Spleen (tissue), 3 donors: ENCODE measurements at regions not wholly inside any gene's neighbourhood (a gene's known extent, or its start where the extent isn't known, plus 50 kb on each side); places are given as distances from the start of the nearest gene placed in this dataset.

ENCODE experiments used
- POLR2A ChIP-seq, 3 donors: fragments of 450-650 bp; IDR thresholded peaks; one replicate each; pipeline ENCODE4 v1.5.1; 2017; ENCODE audit warnings: antibody characterized with exemption in 3 of 3, mild to moderate bottlenecking in 1 of 3
- POLR2AphosphoS5 ChIP-seq, 3 donors: sonication (generic); formaldehyde crosslinking; IDR thresholded peaks; one replicate each; pipeline ENCODE4 v1.5.1; 2017; ENCODE audit warnings: antibody characterized with exemption in 3 of 3

- no peak for TF ChIP-seq POLR2AphosphoS5 (IDR thresholded peaks at IDR 0.05)
- TF ChIP-seq POLR2A (IDR thresholded peaks at IDR 0.05): no peak
Measured at GRCh38 chr4:17065821-17066220, 167.4 kb upstream of the LDB2 start.
